Neutrophil (primary cell): ENCODE measurements at regions not wholly inside any gene's neighbourhood (a gene's known extent, or its start where the extent isn't known, plus 50 kb on each side); places are given as distances from the start of the nearest gene placed in this dataset.

Experiments used
- H3K27ac ChIP-seq: fragments of 200-600 bp; sonication (generic); 2 replicates; pipeline ENCODE4 v1.5.1; 2016; ENCODE audit warnings: mild to moderate bottlenecking, moderate library complexity
- H3K27me3 ChIP-seq: fragments of 200-600 bp; sonication (generic); 2 replicates; pipeline ENCODE4 v1.6.0; 2016; ENCODE audit warnings: mild to moderate bottlenecking
- H3K36me3 ChIP-seq: fragments of 200-600 bp; sonication (generic); 2 replicates; pipeline ENCODE4 v1.5.1; 2017
- H3K4me1 ChIP-seq, 2 experiments: fragments of 200-600 bp in 1 of 2; sonication (generic) in 1 of 2; 1 replicate in 1 of 2; 2 replicates in 1 of 2; pipeline versions ENCODE4 v1.5.1 to v1.6.1; 2013 to 2016; ENCODE audit warnings: low read depth in 1 of 2, low read length in 1 of 2, mild to moderate bottlenecking in 1 of 2, moderate library complexity in 1 of 2; ENCODE audit not compliant: control insufficient read depth in 1 of 2, insufficient read depth in 1 of 2
- H3K4me3 ChIP-seq, 2 experiments: fragments of 200-600 bp in 1 of 2; sonication (generic) in 1 of 2; 1 replicate in 1 of 2; 2 replicates in 1 of 2; pipeline ENCODE4 v1.5.1; 2013 to 2016; ENCODE audit warnings: low read depth in 1 of 2, low read length in 1 of 2, mild to moderate bottlenecking in 1 of 2, moderate library complexity in 1 of 2
- H3K9me3 ChIP-seq: fragments of 200-600 bp; sonication (generic); 2 replicates; pipeline ENCODE4 v1.5.1; 2016
- CTCF ChIP-seq: fragments of 200-600 bp; sonication (generic); IDR thresholded peaks from 2 replicates; pipeline ENCODE4 v1.5.1; 2016; ENCODE audit warnings: antibody characterized with exemption

- Histone ChIP-seq H3K27ac (no peak overlapping the region), H3K36me3 (no peaks in the 10 kb centered on the region), H3K4me3 (no peak overlapping the region), H3K27me3 (no peaks in the 10 kb centered on the region), H3K9me3 (no peaks in the 10 kb centered on the region), H3K4me1 (peaks cover 13 to 16% of the 10 kb centered on the region in 2 experiments)
- no peak for TF ChIP-seq CTCF
Observed at GRCh38 chr12:124635316-124635715, 67.9 kb upstream of the NCOR2 start.

- Histone ChIP-seq H3K4me1 (peaks cover 13 to 16% of the 10 kb centered on the region in 2 experiments), H3K9me3 (no peaks in the 10 kb centered on the region), H3K27ac (no peak overlapping the region), H3K36me3 (no peaks in the 10 kb centered on the region), H3K4me3 (no peak overlapping the region), H3K27me3 (no peaks in the 10 kb centered on the region)
- TF ChIP-seq CTCF, result no peak
Observed at GRCh38 chr12:124633365-124634362, 66.3 kb upstream of the NCOR2 start.

- Histone ChIP-seq H3K36me3 (no peaks in the 10 kb centered on the region), H3K27ac (no peak overlapping the region), H3K9me3 (no peaks in the 10 kb centered on the region), H3K4me3 (no peak overlapping the region), H3K27me3 (no peaks in the 10 kb centered on the region), H3K4me1 (peaks cover 13 to 16% of the 10 kb centered on the region in 2 experiments)
- no peak for TF ChIP-seq CTCF
Observed at GRCh38 chr12:124632519-124632984, 65.1 kb upstream of the NCOR2 start.

GRCh38 chr12:124631681-124632256 is 64.4 kb upstream of the NCOR2 start:
- no peak overlapping the region for H3K4me3 ChIP-seq
- TF ChIP-seq CTCF, result no peak
- no peaks in the 10 kb centered on the region for H3K9me3 ChIP-seq
- no peak overlapping the region for H3K27ac ChIP-seq
- H3K4me1 ChIP-seq, result peaks cover 13 to 16% of the 10 kb centered on the region in 2 experiments
- H3K27me3 ChIP-seq, result no peaks in the 10 kb centered on the region
- no peaks in the 10 kb centered on the region for H3K36me3 ChIP-seq

GRCh38 chr12:124630791-124631313 is 63.4 kb upstream of the NCOR2 start:
- Histone ChIP-seq H3K27me3 (no peaks in the 10 kb centered on the region), H3K36me3 (no peaks in the 10 kb centered on the region), H3K4me3 (no peak overlapping the region), H3K27ac (no peak overlapping the region), H3K4me1 (peaks cover 13 to 21% of the 10 kb centered on the region in 2 experiments), H3K9me3 (no peaks in the 10 kb centered on the region)
- TF ChIP-seq CTCF, result no peak
